ENCODE measurements at regions not wholly inside any gene's neighbourhood (a gene's known extent, or its start where the extent isn't known, plus 50 kb on each side); places are given as distances from the start of the nearest gene placed in this dataset.

GRCh38 chr17:36817483-36818048 lies 119.7 kb upstream of the LHX1 start:
- no peak overlapping the region for H2AFZ ChIP-seq
- no peak overlapping the region for H3K27ac ChIP-seq
- no peak overlapping the region for H3K4me2 ChIP-seq (ENCODE audit: low read length)
- no peaks in the 10 kb centered on the region for H3K27me3 ChIP-seq (ENCODE audit: control insufficient read depth, insufficient read depth, low read length)
- no peak overlapping the region for H3K4me3 ChIP-seq (ENCODE audit: low read depth, low read length)
- no peak overlapping the region for H3K9ac ChIP-seq
- H3K4me1 ChIP-seq: no peaks in the 10 kb centered on the region
- TF ChIP-seq, protein P1, sequence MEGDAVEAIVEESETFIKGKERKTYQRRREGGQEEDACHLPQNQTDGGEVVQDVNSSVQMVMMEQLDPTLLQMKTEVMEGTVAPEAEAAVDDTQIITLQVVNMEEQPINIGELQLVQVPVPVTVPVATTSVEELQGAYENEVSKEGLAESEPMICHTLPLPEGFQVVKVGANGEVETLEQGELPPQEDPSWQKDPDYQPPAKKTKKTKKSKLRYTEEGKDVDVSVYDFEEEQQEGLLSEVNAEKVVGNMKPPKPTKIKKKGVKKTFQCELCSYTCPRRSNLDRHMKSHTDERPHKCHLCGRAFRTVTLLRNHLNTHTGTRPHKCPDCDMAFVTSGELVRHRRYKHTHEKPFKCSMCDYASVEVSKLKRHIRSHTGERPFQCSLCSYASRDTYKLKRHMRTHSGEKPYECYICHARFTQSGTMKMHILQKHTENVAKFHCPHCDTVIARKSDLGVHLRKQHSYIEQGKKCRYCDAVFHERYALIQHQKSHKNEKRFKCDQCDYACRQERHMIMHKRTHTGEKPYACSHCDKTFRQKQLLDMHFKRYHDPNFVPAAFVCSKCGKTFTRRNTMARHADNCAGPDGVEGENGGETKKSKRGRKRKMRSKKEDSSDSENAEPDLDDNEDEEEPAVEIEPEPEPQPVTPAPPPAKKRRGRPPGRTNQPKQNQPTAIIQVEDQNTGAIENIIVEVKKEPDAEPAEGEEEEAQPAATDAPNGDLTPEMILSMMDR (IDR thresholded peaks at IDR 0.05): no peak
- no peaks in the 10 kb centered on the region for H3K79me2 ChIP-seq
- no peaks in the 10 kb centered on the region for H3K36me3 ChIP-seq (ENCODE audit: control insufficient read depth, insufficient read depth, low read length)
- no peaks in the 10 kb centered on the region for H3K9me3 ChIP-seq (ENCODE audit: control insufficient read depth, low read length)

DNA sequence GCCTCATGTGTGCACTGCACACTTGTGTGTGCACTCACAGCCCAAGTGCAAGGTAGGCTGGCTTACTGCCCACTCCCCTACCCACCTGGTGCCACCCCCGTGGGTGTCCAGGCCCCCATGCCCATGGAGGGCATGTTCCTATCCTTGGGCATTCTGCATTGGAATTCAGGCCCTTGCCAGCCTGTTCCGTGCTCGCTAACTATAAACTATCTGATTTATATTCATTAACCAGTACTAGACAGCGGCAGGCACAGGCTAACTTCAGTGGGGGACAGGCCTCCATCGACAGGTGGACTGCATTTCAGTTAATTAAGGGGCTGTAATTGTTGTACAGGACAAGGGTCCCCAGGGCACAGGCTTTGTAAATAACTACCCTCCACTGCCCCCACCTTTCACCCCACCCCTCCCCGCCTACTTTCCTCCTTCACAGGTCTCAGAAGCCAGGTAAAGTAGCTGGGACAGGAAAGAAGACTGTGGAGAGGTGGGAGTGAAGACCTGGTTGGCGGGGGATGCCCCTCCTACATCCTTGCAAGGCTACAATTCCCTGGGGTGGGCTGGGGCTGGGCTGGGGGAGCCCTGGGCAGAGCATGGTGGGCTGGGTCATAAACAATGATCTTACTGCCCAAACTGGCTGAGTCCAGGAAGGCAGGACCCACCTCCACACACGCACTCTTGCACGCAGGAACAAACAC lies 119.0 kb upstream of the LHX1 start:
- no peaks in the 10 kb centered on the region for H3K4me1 ChIP-seq
- TF ChIP-seq, protein P1 (IDR thresholded peaks at IDR 0.05): no peak
- H3K4me2 ChIP-seq (ENCODE audit: low read length): no peak overlapping the region
- H3K9ac ChIP-seq: no peak overlapping the region
- no peaks in the 10 kb centered on the region for H3K79me2 ChIP-seq
- no peak overlapping the region for H2AFZ ChIP-seq
- H3K27ac ChIP-seq: no peak overlapping the region
- H3K36me3 ChIP-seq (ENCODE audit: control insufficient read depth, insufficient read depth, low read length): no peaks in the 10 kb centered on the region
- no peaks in the 10 kb centered on the region for H3K9me3 ChIP-seq (ENCODE audit: control insufficient read depth, low read length)
- no peaks in the 10 kb centered on the region for H3K27me3 ChIP-seq (ENCODE audit: control insufficient read depth, insufficient read depth, low read length)
- no peak overlapping the region for H3K4me3 ChIP-seq (ENCODE audit: low read depth, low read length)

DNA sequence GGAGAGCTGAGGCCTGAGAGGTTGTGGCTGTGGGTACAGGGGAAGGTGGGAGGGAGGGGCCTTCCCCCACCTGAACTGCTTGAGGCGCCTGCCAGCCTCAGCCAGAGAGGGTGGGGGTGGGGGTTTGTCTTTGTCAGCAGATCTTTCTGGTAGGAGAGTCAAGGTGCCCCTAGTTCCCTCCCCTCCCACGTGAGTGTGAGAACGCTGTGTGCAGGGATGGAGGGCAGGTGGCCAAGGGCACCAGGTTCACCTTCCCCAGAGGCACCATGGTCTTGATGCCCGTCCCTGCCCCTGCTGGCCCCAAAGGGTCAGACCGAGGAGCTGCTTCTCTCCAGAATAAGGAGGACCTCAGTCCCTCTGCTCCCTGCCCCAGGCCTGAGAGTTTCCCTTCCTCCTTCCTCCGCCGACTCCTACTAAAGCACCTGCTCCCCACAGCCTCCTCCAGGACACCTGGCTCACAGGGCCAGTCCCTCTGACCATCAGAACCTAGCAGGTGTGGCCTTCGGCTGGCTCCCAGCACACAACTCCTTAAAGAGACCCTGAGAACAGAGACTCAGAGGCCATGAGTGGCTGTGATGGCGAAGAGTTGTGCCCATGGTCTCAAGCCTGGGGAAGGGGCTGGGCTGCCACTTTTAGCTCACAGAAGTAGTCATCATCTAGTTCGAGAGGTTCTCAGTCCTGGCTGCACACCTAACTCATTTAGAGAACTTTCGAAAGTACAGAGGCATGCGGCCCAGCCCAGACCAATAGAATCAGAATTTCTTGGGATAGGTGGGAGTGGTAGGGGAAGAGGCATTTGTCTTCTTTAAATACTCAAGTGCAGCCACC lies 113.2 kb upstream of the LHX1 start:
- no peak overlapping the region for H3K9ac ChIP-seq
- H3K4me2 ChIP-seq (ENCODE audit: low read length): no peak overlapping the region
- TF ChIP-seq, protein P1 (IDR thresholded peaks at IDR 0.05): no peak
- no peaks in the 10 kb centered on the region for H3K4me1 ChIP-seq
- no peaks in the 10 kb centered on the region for H3K9me3 ChIP-seq (ENCODE audit: control insufficient read depth, low read length)
- no peaks in the 10 kb centered on the region for H3K36me3 ChIP-seq (ENCODE audit: control insufficient read depth, insufficient read depth, low read length)
- no peak overlapping the region for H2AFZ ChIP-seq
- H3K79me2 ChIP-seq: no peaks in the 10 kb centered on the region
- H3K27ac ChIP-seq: no peak overlapping the region
- no peak overlapping the region for H3K4me3 ChIP-seq (ENCODE audit: low read depth, low read length)
- no peaks in the 10 kb centered on the region for H3K27me3 ChIP-seq (ENCODE audit: control insufficient read depth, insufficient read depth, low read length)

DNA sequence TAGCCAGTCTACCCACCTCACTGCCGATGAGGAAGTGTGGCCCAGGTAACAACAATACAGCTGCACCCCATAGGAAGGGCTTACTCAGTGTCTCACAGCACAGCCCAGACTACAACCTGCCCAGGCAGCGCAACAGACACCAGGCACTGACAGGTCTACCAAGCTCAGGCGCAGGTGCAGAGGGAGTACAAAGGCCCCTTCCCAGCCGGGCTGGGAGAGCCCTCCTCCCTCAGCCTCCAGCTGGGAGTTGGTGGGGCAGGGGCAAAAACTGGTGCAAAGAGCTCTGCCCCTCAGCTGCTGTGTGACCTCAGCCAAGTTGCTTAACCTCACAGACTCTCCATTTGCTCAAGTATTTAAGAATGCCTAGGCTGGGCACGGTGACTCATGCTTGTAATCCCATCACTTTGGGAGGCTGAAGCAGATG lies 112.6 kb upstream of the LHX1 start:
- Histone ChIP-seq H3K79me2 (no peaks in the 10 kb centered on the region), H3K27me3 (ENCODE audit: control insufficient read depth, insufficient read depth, low read length) (no peaks in the 10 kb centered on the region), H3K9ac (no peak overlapping the region), H3K4me3 (ENCODE audit: low read depth, low read length) (no peak overlapping the region), H3K4me1 (no peaks in the 10 kb centered on the region), H3K4me2 (ENCODE audit: low read length) (no peak overlapping the region), H3K36me3 (ENCODE audit: control insufficient read depth, insufficient read depth, low read length) (no peaks in the 10 kb centered on the region), H2AFZ (no peak overlapping the region), H3K27ac (no peak overlapping the region), H3K9me3 (ENCODE audit: control insufficient read depth, low read length) (no peaks in the 10 kb centered on the region)
- TF ChIP-seq, protein P1 (IDR thresholded peaks at IDR 0.05): no peak
